Stimulated activated effector memory CD8-positive, alpha-beta T cell treated with anti-CD3 and anti-CD28 coated beads, Interleukin-12 subunit alpha, Interleukin-12 subunit beta, amount 100 ng/mL, for 72 hours (primary cell): ENCODE measurements at regions not wholly inside any gene's neighbourhood (a gene's known extent, or its start where the extent isn't known, plus 50 kb on each side); places are given as distances from the start of the nearest gene placed in this dataset.
"Not testable (repeated sequence)": the region's sequence is repeated elsewhere in the genome, so short reads cannot be mapped to it uniquely, and the experiment has no call there.

ENCODE experiments used
- ATAC-seq: fragments of 150-1000 bp; cut with Tn5 transposase; 2 replicates; pipeline ENCODE4 v1.10.0; 2021
- DNase-seq, 2 donors: peaks; one replicate each; pipeline ENCODE4 v3.0.0; 2021 to 2022; ENCODE audit warnings: low spot score in 2 of 2
- H3K27ac Mint-ChIP-seq: one replicate; pipeline ENCODE4 v1.8.0; 2022; ENCODE audit warnings: mild to moderate bottlenecking, mixed read lengths
- H3K36me3 Mint-ChIP-seq: one replicate; pipeline ENCODE4 v1.8.0; 2022; ENCODE audit warnings: mild to moderate bottlenecking, mixed read lengths
- H3K4me1 Mint-ChIP-seq: one replicate; pipeline ENCODE4 v1.8.0; 2022; ENCODE audit warnings: mixed read lengths
- H3K4me3 Mint-ChIP-seq: one replicate; pipeline ENCODE4 v1.8.0; 2022; ENCODE audit warnings: mild to moderate bottlenecking, mixed read lengths
- H3K9me3 Mint-ChIP-seq: one replicate; pipeline ENCODE4 v1.8.0; 2022; ENCODE audit warnings: mixed read lengths

- Mint-ChIP-seq H3K4me1 (no peaks in the 10 kb centered on the region), H3K4me3 (peak overlapping the region; percentile 31), H3K27ac (no peak overlapping the region), H3K36me3 (no peaks in the 10 kb centered on the region), H3K9me3 (peaks cover 8% of the 10 kb centered on the region)
- DNase-seq = no peak
- ATAC-seq = no peak
Measured at GRCh38 chr19:37303591-37304171, 67.2 kb upstream of the ZNF527 start.

GRCh38 chr19:37304190-37304883 is 66.6 kb upstream of the ZNF527 start:
- ATAC-seq = no peak
- peaks cover 8% of the 10 kb centered on the region for H3K9me3 Mint-ChIP-seq
- H3K36me3 Mint-ChIP-seq = no peaks in the 10 kb centered on the region
- H3K4me3 Mint-ChIP-seq = peak overlapping the region; percentile 31
- DNase-seq = no peak
- no peaks in the 10 kb centered on the region for H3K4me1 Mint-ChIP-seq
- H3K27ac Mint-ChIP-seq = no peak overlapping the region

- peaks cover 8% of the 10 kb centered on the region for H3K9me3 Mint-ChIP-seq
- no peak for DNase-seq
- H3K4me3 Mint-ChIP-seq = no peak overlapping the region
- no peaks in the 10 kb centered on the region for H3K4me1 Mint-ChIP-seq
- no peaks in the 10 kb centered on the region for H3K36me3 Mint-ChIP-seq
- no peak for ATAC-seq
- no peak overlapping the region for H3K27ac Mint-ChIP-seq
Measured at GRCh38 chr19:37304884-37305255, 66.0 kb upstream of the ZNF527 start.

- H3K36me3 Mint-ChIP-seq = no peaks in the 10 kb centered on the region
- peaks cover 8% of the 10 kb centered on the region for H3K9me3 Mint-ChIP-seq
- DNase-seq = no peak
- no peak for ATAC-seq
- H3K4me3 Mint-ChIP-seq = no peak overlapping the region
- no peaks in the 10 kb centered on the region for H3K4me1 Mint-ChIP-seq
- no peak overlapping the region for H3K27ac Mint-ChIP-seq
Measured at GRCh38 chr19:37306383-37306963, 64.4 kb upstream of the ZNF527 start.

GRCh38 chr19:37309834-37310575 is 60.9 kb upstream of the ZNF527 start:
- Mint-ChIP-seq H3K4me3 (no peak overlapping the region), H3K9me3 (peaks cover 10% of the 10 kb centered on the region), H3K4me1 (peaks cover 11% of the 10 kb centered on the region), H3K36me3 (no peaks in the 10 kb centered on the region), H3K27ac (no peak overlapping the region)
- DNase-seq (no peak), ATAC-seq (no peak)

- DNase-seq (peak in 1 of 2 donors; percentile 60), ATAC-seq (peak; percentile 74)
- Mint-ChIP-seq H3K27ac (peak overlapping the region; percentile 65), H3K4me1 (peaks cover 11% of the 10 kb centered on the region), H3K4me3 (peak overlapping the region; percentile 67)
- not testable (repeated sequence) for H3K36me3 Mint-ChIP-seq, H3K9me3 Mint-ChIP-seq
Measured at GRCh38 chr19:37312531-37313334, 58.2 kb upstream of the ZNF527 start.

GRCh38 chr19:37313335-37313627 is 57.6 kb upstream of the ZNF527 start:
- ATAC-seq (no peak), DNase-seq (no peak)
- Mint-ChIP-seq H3K4me1 (peaks cover 11% of the 10 kb centered on the region), H3K27ac (peak overlapping the region; percentile 65), H3K36me3 (peaks cover 8% of the 10 kb centered on the region), H3K9me3 (peaks cover 6% of the 10 kb centered on the region), H3K4me3 (peak overlapping the region; percentile 67)

- peak; percentile 80 to 95 for DNase-seq
- Mint-ChIP-seq H3K4me3 (peak overlapping the region; percentile 92), H3K9me3 (peaks cover 6% of the 10 kb centered on the region), H3K36me3 (peaks cover 25% of the 10 kb centered on the region), H3K4me1 (peaks cover 40% of the 10 kb centered on the region), H3K27ac (peak overlapping the region; percentile 87)
- ATAC-seq = peak; percentile 98
Measured at GRCh38 chr19:37317403-37318209, 53.3 kb upstream of the ZNF527 start.

GRCh38 chr19:37320988-37321387 is 49.9 kb upstream of the ZNF527 start:
- ATAC-seq, DNase-seq, H3K4me3 Mint-ChIP-seq, H3K27ac Mint-ChIP-seq, H3K9me3 Mint-ChIP-seq: not testable (repeated sequence)
- Mint-ChIP-seq H3K4me1 (peaks cover 32% of the 10 kb centered on the region), H3K36me3 (peaks cover 59% of the 10 kb centered on the region)
